ENCODE measurements at regions not wholly inside any gene's neighbourhood (a gene's known extent, or its start where the extent isn't known, plus 50 kb on each side); places are given as distances from the start of the nearest gene placed in this dataset.
"Not testable (repeated sequence)": the region's sequence is repeated elsewhere in the genome, so short reads cannot be mapped to it uniquely, and the experiment has no call there.

- H3K4me3 Mint-ChIP-seq; H3K27ac Mint-ChIP-seq; H3K9me3 Mint-ChIP-seq; H3K4me1 Mint-ChIP-seq; H3K36me3 Mint-ChIP-seq (ENCODE audit: low read depth); POLR2A ChIA-PET; DNase-seq; CTCF ChIA-PET: not testable (repeated sequence)
- peaks cover 25% of the 10 kb centered on the region for H3K27me3 Mint-ChIP-seq
Observed at GRCh38 chr13:51170128-51170497, 52.1 kb upstream of the FAM124A start.

GRCh38 chr13:51169303-51170127, 52.7 kb upstream of the FAM124A start:
- CTCF ChIA-PET; H3K4me1 Mint-ChIP-seq; H3K4me3 Mint-ChIP-seq; DNase-seq; POLR2A ChIA-PET; H3K36me3 Mint-ChIP-seq (ENCODE audit: low read depth); H3K9me3 Mint-ChIP-seq; H3K27ac Mint-ChIP-seq: not testable (repeated sequence)
- peaks cover 26% of the 10 kb centered on the region for H3K27me3 Mint-ChIP-seq

GRCh38 chr13:51168623-51169022, 53.6 kb upstream of the FAM124A start:
- H3K9me3 Mint-ChIP-seq = no peaks in the 10 kb centered on the region
- H3K4me1 Mint-ChIP-seq = no peaks in the 10 kb centered on the region
- ChIA-PET POLR2A (no interaction called here), CTCF (no interaction called here)
- H3K4me3 Mint-ChIP-seq = no peak overlapping the region
- DNase-seq = no peak
- no peak overlapping the region for H3K27ac Mint-ChIP-seq
- no peaks in the 10 kb centered on the region for H3K36me3 Mint-ChIP-seq (ENCODE audit: low read depth)
- H3K27me3 Mint-ChIP-seq = peaks cover 27% of the 10 kb centered on the region

- ChIA-PET POLR2A (no interaction called here), CTCF (interaction anchor here (0.8 kb wide), 1 partner anchor 43 kb away, joined by 3 read pairs; no protein-coding TSS in a partner anchor)
- no peak for DNase-seq
- Mint-ChIP-seq H3K4me3 (no peak overlapping the region), H3K4me1 (no peaks in the 10 kb centered on the region), H3K36me3 (ENCODE audit: low read depth) (no peaks in the 10 kb centered on the region), H3K9me3 (no peaks in the 10 kb centered on the region), H3K27ac (no peak overlapping the region), H3K27me3 (peaks cover 27% of the 10 kb centered on the region)
Observed at GRCh38 chr13:51167393-51168191, 54.6 kb upstream of the FAM124A start.

GRCh38 chr13:51162701-51163100, 51.6 kb upstream of the C13orf42 start:
- Mint-ChIP-seq H3K4me1 (no peaks in the 10 kb centered on the region), H3K27ac (no peak overlapping the region), H3K36me3 (ENCODE audit: low read depth) (no peaks in the 10 kb centered on the region), H3K4me3 (no peak overlapping the region), H3K9me3 (no peaks in the 10 kb centered on the region), H3K27me3 (peaks cover 9% of the 10 kb centered on the region)
- ChIA-PET POLR2A (interaction anchor here (0.6 kb wide), 1 partner anchor 636 kb away, joined by 3 read pairs; no protein-coding TSS in a partner anchor), CTCF (no interaction called here)
- DNase-seq = no peak

All from activated CD4-positive, alpha-beta T cell treated with anti-CD3 and anti-CD28 coated beads, Interleukin-2, amount 10 ng/mL, durations not matched to agents 7 days and 5 days (primary cell).